ENCODE measurements at regions not wholly inside any gene's neighbourhood (a gene's known extent, or its start where the extent isn't known, plus 50 kb on each side); places are given as distances from the start of the nearest gene placed in this dataset.

- ChIA-PET CTCF (ENCODE audit: low intra/inter-chr PET ratio) (no interaction called here), POLR2A (no interaction called here)
- Histone ChIP-seq H3K9me1 (ENCODE audit: control insufficient read depth, insufficient read depth, low read length) (no peaks in the 10 kb centered on the region), H4K20me1 (replicated peaks; ENCODE audit: control insufficient read depth, insufficient read depth, low read length) (no peaks in the 10 kb centered on the region), H3K4me2 (ENCODE audit: insufficient read depth, low read length) (no peak overlapping the region), H3K4me3 (no peak overlapping the region), H2AFZ (ENCODE audit: low read depth, low read length) (no peak overlapping the region), H3K79me2 (ENCODE audit: control insufficient read depth, insufficient read depth, low read length) (no peaks in the 10 kb centered on the region), H3K9me3 (replicated peaks; ENCODE audit: control insufficient read depth, insufficient read depth, low read depth, low read length) (no peaks in the 10 kb centered on the region), H3K27ac (ENCODE audit: extremely low read depth, low read depth, low read length) (no peak overlapping the region), H3K36me3 (ENCODE audit: control insufficient read depth, insufficient read depth, low read length) (no peaks in the 10 kb centered on the region), H3K4me1 (replicated peaks in 1 of 2; ENCODE audit: control insufficient read depth in 2 of 2, insufficient read depth in 2 of 2, low read length in 2 of 2) (no peaks in the 10 kb centered on the region), H3K27me3 (ENCODE audit: control insufficient read depth in 2 of 2, insufficient read depth in 2 of 2, low read length in 2 of 2) (no peaks in the 10 kb centered on the region), H3K9ac (ENCODE audit: insufficient read depth in 1 of 2, low read depth in 2 of 2, low read length in 2 of 2) (no peak overlapping the region)
- intact Hi-C loops (cut with micrococcal nuclease): no loop called here
- ATAC-seq (no peak), DNase-seq (ENCODE audit: extremely low read depth in 1 of 4, low spot score in 3 of 4) (no peak), FAIRE-seq (no peak)
- no peak for TF ChIP-seq ZHX1 (conservative IDR thresholded peaks at IDR 0.05; ENCODE audit: low read length)
- TF ChIP-seq ZNF324 (CRISPR knock-in tag; IDR thresholded peaks at IDR 0.05): no peak
- no peak for TF ChIP-seq ZFX (CRISPR knock-in tag; IDR thresholded peaks at IDR 0.05)
- TF ChIP-seq PHB2 (IDR thresholded peaks at IDR 0.05; ENCODE audit: low read depth): no peak
- no peak for TF ChIP-seq TAF1 (IDR thresholded peaks at IDR 0.05; ENCODE audit: control insufficient read depth, extremely low read depth, insufficient read depth, low read length, severe bottlenecking)
- no peak for TF ChIP-seq BDP1 (IDR thresholded peaks at IDR 0.05; ENCODE audit: insufficient read depth, insufficient read length)
- TF ChIP-seq RAD21 (CRISPR knock-in tag; conservative IDR thresholded peaks at IDR 0.05 in 1 of 2, IDR thresholded peaks at IDR 0.05 in 1 of 2): no peak
- no peak for TF ChIP-seq DIDO1 (tag; IDR thresholded peaks at IDR 0.05; ENCODE audit: low read depth)
- no peak for TF ChIP-seq NR1H2 (CRISPR knock-in tag; IDR thresholded peaks at IDR 0.05)
- no peak for TF ChIP-seq MED1 (CRISPR knock-in tag; IDR thresholded peaks at IDR 0.05; ENCODE audit: borderline replicate concordance)
- TF ChIP-seq HMG20A (CRISPR knock-in tag; conservative IDR thresholded peaks at IDR 0.05): no peak
- TF ChIP-seq DNMT1 (IDR thresholded peaks at IDR 0.05): no peak
- TF ChIP-seq KDM2B (CRISPR knock-in tag; IDR thresholded peaks at IDR 0.05): no peak
- no peak for TF ChIP-seq ARID2 (IDR thresholded peaks at IDR 0.05)
- no peak for TF ChIP-seq GTF3C2 (IDR thresholded peaks at IDR 0.05; ENCODE audit: borderline replicate concordance, extremely low read depth, insufficient read length)
- TF ChIP-seq HNRNPL (IDR thresholded peaks at IDR 0.05; ENCODE audit: low read depth, low read length): no peak
- no peak for TF ChIP-seq E2F1 (CRISPR knock-in tag; IDR thresholded peaks at IDR 0.05)
- no peak for TF ChIP-seq EWSR1 (IDR thresholded peaks at IDR 0.05; ENCODE audit: borderline replicate concordance, low read depth, partially characterized antibody)
- in situ Hi-C loops (cut with MboI): no loop called here
- BruUV-seq (replicated peaks): no TSS peak
Measured at GRCh38 chr6:103313432-103313831, 1546.3 kb downstream of the HACE1 start.
